Breast epithelium (tissue), 3 donors: ENCODE measurements at regions not wholly inside any gene's neighbourhood (a gene's known extent, or its start where the extent isn't known, plus 50 kb on each side); places are given as distances from the start of the nearest gene placed in this dataset.

ENCODE experiments used
- CTCF ChIP-seq, 3 donors: fragments of 450-650 bp; IDR thresholded peaks; one replicate each; pipeline ENCODE4 v1.5.1; 2016 to 2017; ENCODE audit warnings: antibody characterized with exemption in 3 of 3, mild to moderate bottlenecking in 3 of 3, moderate library complexity in 3 of 3
- POLR2A ChIP-seq: fragments of 450-650 bp; IDR thresholded peaks from one replicate; pipeline ENCODE4 v1.6.1; 2016; ENCODE audit warnings: antibody characterized with exemption, mild to moderate bottlenecking, moderate library complexity

- no peak for TF ChIP-seq CTCF (IDR thresholded peaks at IDR 0.05)
- TF ChIP-seq POLR2A: no peak
These were observed 1312.4 kb downstream of the PCDH9 start for GRCh38 chr13:65917731-65918130.
